Fibroblast of lung (primary cell): ENCODE measurements at regions not wholly inside any gene's neighbourhood (a gene's known extent, or its start where the extent isn't known, plus 50 kb on each side); places are given as distances from the start of the nearest gene placed in this dataset.

ENCODE experiments used
- CTCF ChIP-seq, 2 donors: IDR thresholded peaks in 1 of 2; conservative IDR thresholded peaks in 1 of 2; 1 replicate in 1 of 2; 2 replicates in 1 of 2; pipeline ENCODE4 v1.5.1; 2011 to 2012; ENCODE audit warnings: low read length in 2 of 2, control low read depth in 1 of 2, inconsistent platforms in 1 of 2, low read depth in 1 of 2, mild to moderate bottlenecking in 1 of 2
- EZH2 ChIP-seq: IDR thresholded peaks from 2 replicates; pipeline ENCODE4 v1.5.1; 2012; ENCODE audit warnings: low read length, control low read depth, mild to moderate bottlenecking; ENCODE audit errors: missing control alignments

GRCh38 chr6:101257163-101257562, 136.3 kb upstream of the GRIK2 start:
- TF ChIP-seq CTCF (conservative IDR thresholded peaks at IDR 0.05 in 1 of 2, IDR thresholded peaks at IDR 0.05 in 1 of 2; ENCODE audit: low read depth in 1 of 2, low read length in 2 of 2) (no peak), EZH2 (no peak)
